ENCODE measurements at regions not wholly inside any gene's neighbourhood (a gene's known extent, or its start where the extent isn't known, plus 50 kb on each side); places are given as distances from the start of the nearest gene placed in this dataset.

- POLR2A ChIA-PET (ENCODE audit: low non-redundant PET): no interaction called here
- CTCF ChIA-PET: no interaction called here
- DNase-seq (ENCODE audit: low spot score): no peak
- no peak overlapping the region for H3K27ac ChIP-seq
- no peak for TF ChIP-seq CTCF (conservative IDR thresholded peaks at IDR 0.05; ENCODE audit: low read depth)
These were observed 220.2 kb upstream of the NBEA start for GRCh38 chr13:34721631-34722595.

- CTCF ChIA-PET: no interaction called here
- DNase-seq (ENCODE audit: low spot score): no peak
- POLR2A ChIA-PET (ENCODE audit: low non-redundant PET): no interaction called here
- TF ChIP-seq CTCF (conservative IDR thresholded peaks at IDR 0.05; ENCODE audit: low read depth): no peak
- H3K27ac ChIP-seq: no peak overlapping the region
These were observed 219.1 kb upstream of the NBEA start for GRCh38 chr13:34722922-34723321.

GRCh38 chr13:34730961-34731360, 211.1 kb upstream of the NBEA start:
- POLR2A ChIA-PET (ENCODE audit: low non-redundant PET): no interaction called here
- DNase-seq (ENCODE audit: low spot score): no peak
- TF ChIP-seq CTCF (conservative IDR thresholded peaks at IDR 0.05; ENCODE audit: low read depth): no peak
- CTCF ChIA-PET: no interaction called here
- no peak overlapping the region for H3K27ac ChIP-seq

GRCh38 chr13:34731486-34731885, 210.6 kb upstream of the NBEA start:
- ChIA-PET POLR2A (ENCODE audit: low non-redundant PET) (no interaction called here), CTCF (no interaction called here)
- no peak overlapping the region for H3K27ac ChIP-seq
- no peak for DNase-seq (ENCODE audit: low spot score)
- no peak for TF ChIP-seq CTCF (conservative IDR thresholded peaks at IDR 0.05; ENCODE audit: low read depth)

- CTCF ChIA-PET: no interaction called here
- no peak for DNase-seq (ENCODE audit: low spot score)
- no peak for TF ChIP-seq CTCF (conservative IDR thresholded peaks at IDR 0.05; ENCODE audit: low read depth)
- POLR2A ChIA-PET (ENCODE audit: low non-redundant PET): no interaction called here
- no peak overlapping the region for H3K27ac ChIP-seq
These were observed 208.3 kb upstream of the NBEA start for GRCh38 chr13:34733721-34734120.

GRCh38 chr13:34734932-34735331, 207.1 kb upstream of the NBEA start:
- no peak for DNase-seq (ENCODE audit: low spot score)
- POLR2A ChIA-PET (ENCODE audit: low non-redundant PET): no interaction called here
- CTCF ChIA-PET: no interaction called here
- H3K27ac ChIP-seq: no peak overlapping the region
- no peak for TF ChIP-seq CTCF (conservative IDR thresholded peaks at IDR 0.05; ENCODE audit: low read depth)

All from RWPE1 (cell line).